ENCODE measurements at regions not wholly inside any gene's neighbourhood (a gene's known extent, or its start where the extent isn't known, plus 50 kb on each side); places are given as distances from the start of the nearest gene placed in this dataset.

DNA sequence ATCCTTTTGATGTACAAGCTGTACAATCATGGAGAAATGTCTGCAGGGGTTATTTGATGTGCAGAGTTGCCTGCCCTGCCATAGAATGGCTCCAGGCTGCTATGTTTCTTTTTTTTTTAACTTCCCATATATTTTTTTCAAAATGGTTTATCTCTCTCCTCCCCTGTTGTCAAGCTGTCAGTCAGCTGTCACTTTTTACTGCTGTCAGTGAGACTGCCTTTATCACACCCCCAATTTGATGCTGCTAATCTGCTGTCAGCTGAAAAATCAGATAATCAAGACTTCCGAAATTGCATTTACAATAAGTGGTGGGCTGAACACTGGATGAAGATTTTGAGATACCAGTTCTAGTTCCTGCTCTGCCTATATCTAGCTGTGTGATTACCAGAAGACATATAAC, 382.6 kb downstream of the ZEB2 start:
- TF ChIP-seq, protein P1, sequence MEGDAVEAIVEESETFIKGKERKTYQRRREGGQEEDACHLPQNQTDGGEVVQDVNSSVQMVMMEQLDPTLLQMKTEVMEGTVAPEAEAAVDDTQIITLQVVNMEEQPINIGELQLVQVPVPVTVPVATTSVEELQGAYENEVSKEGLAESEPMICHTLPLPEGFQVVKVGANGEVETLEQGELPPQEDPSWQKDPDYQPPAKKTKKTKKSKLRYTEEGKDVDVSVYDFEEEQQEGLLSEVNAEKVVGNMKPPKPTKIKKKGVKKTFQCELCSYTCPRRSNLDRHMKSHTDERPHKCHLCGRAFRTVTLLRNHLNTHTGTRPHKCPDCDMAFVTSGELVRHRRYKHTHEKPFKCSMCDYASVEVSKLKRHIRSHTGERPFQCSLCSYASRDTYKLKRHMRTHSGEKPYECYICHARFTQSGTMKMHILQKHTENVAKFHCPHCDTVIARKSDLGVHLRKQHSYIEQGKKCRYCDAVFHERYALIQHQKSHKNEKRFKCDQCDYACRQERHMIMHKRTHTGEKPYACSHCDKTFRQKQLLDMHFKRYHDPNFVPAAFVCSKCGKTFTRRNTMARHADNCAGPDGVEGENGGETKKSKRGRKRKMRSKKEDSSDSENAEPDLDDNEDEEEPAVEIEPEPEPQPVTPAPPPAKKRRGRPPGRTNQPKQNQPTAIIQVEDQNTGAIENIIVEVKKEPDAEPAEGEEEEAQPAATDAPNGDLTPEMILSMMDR (IDR thresholded peaks at IDR 0.05; ENCODE audit: extremely low read depth, missing control alignments): no peak
- no peak for DNase-seq (ENCODE audit: low spot score)

DNA sequence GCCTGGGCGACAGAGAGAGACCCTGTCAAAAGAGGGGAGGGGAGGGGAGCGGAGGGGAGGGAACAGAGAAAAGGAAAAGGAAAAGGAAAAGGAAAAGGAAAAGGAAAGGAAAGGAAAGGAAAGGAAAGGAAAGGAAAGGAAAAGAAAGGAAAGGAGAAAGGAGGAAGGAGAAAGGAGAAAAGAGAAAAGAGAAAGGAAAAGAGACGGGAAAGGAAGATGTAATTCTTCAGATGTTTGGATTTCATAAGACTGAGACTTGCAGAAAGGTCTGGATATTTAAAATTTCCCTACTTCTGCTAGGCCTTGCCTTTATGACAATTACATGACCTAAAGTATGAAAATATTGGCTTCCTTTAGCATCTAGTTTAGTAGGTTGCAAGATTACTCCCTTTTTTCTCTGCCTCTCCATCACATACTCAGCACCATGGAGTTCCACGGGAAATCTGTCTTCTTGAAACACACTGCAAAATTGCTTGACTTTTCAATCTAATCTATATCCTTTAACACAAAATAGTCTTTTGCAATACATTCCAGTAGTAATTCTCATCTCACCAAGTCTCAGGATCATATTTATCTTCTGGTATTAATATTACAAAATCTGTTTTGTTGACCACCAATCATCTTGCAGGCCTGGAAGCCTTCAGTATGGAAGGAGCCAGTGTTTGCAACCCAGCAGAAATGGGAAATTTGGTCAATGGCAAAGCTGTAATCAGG, 383.5 kb downstream of the ZEB2 start:
- TF ChIP-seq, protein P1 (IDR thresholded peaks at IDR 0.05; ENCODE audit: extremely low read depth, missing control alignments): no peak

DNA sequence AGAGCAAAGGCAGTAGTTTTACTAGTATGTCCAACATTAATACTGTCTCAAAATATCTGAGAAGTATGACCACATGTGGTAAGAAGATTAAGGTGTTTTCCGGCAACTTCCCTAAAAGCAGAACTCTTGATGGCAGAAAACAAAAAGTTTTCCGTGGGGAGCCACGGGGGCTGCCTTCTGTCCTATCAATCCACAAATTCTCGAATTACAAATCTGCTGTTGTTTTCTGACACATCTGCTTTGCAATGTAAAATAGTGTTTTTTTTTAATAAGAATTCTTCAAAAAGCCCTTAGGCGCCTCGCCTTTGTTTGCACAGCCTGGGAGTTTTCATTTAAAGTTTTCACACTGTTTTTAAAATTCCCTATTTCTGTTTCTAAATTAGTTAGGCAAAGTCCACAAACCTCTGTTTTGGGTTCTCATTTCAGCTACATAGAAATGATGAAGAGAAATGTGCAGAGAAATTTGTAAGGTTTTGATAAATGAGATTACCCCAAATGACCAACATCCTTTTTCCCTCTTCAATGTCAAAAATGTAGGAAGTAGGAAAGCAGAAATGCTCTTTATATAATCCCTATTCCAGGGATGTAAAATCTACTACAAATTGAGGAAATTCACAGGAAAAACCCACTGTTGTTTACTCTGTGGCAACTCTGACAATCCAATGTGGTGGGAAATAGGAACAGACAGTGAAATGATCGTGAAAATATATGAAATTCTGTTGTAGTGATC, 385.8 kb downstream of the ZEB2 start:
- no peak for DNase-seq (ENCODE audit: low spot score)
- TF ChIP-seq, protein P1 (IDR thresholded peaks at IDR 0.05; ENCODE audit: extremely low read depth, missing control alignments): no peak

More for the DNA sequence above, 383.5 kb downstream of the ZEB2 start:
- DNase-seq (ENCODE audit: low spot score): no peak

DNA sequence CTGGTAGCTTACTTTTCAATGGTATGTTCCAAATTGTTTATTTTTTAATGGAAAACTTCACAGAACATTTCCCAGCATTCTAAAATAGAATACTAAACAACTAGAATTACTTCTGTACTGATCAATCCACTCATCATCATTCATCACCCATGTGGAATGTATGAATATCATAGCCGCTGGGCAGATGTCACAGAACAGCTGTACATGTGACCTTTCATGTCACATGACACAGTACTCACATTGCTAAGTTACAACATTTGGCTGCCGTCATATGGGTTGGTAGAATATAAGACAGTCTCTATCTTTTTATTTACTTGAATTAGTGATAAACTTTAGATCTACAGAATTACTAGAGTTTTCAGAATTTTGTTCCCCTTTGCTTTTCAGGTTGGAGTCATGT, 387.6 kb downstream of the ZEB2 start:
- DNase-seq (ENCODE audit: low spot score): no peak
- TF ChIP-seq, protein P1 (IDR thresholded peaks at IDR 0.05; ENCODE audit: extremely low read depth, missing control alignments): no peak

DNA sequence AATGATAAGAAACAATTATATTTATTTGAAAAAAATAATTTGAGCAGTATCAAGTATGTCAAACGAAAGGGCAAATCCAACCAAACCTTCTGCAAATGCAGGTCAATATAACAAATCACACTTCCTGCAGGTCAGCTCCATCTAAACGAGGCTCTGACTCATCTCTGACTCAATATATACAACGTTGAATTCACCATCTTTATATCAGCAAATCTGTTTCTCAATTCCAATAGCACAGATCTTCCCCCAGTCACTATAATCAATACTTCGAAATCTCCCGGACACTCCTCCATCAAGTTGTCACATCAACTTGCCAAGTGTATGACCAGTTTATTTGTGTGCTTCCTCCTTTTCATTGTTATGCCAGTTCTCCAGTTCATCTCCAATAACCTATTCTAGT, 388.9 kb downstream of the ZEB2 start:
- DNase-seq (ENCODE audit: low spot score): no peak

DNA sequence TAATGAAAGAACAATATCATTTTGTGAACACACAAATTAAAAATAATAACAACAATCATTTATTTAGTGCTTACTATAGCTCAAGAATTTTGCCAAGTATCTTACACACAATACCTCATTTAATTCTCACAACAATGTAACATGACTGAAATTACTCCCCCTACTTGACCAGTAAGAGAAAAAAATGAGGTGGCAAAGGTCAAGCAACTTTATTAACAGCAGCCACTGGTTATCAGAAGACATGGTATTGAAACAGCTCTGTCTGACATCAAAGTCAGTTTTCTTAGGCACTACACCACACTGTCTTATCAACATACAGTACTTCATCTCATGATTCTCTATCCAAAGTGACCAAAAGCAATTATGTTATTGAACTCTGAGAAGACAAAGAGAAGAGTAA, 389.4 kb downstream of the ZEB2 start:
- TF ChIP-seq, protein P1 (IDR thresholded peaks at IDR 0.05; ENCODE audit: extremely low read depth, missing control alignments): no peak
- no peak for DNase-seq (ENCODE audit: low spot score)

More for the DNA sequence above, 388.9 kb downstream of the ZEB2 start:
- TF ChIP-seq, protein P1 (IDR thresholded peaks at IDR 0.05; ENCODE audit: extremely low read depth, missing control alignments): no peak

DNA sequence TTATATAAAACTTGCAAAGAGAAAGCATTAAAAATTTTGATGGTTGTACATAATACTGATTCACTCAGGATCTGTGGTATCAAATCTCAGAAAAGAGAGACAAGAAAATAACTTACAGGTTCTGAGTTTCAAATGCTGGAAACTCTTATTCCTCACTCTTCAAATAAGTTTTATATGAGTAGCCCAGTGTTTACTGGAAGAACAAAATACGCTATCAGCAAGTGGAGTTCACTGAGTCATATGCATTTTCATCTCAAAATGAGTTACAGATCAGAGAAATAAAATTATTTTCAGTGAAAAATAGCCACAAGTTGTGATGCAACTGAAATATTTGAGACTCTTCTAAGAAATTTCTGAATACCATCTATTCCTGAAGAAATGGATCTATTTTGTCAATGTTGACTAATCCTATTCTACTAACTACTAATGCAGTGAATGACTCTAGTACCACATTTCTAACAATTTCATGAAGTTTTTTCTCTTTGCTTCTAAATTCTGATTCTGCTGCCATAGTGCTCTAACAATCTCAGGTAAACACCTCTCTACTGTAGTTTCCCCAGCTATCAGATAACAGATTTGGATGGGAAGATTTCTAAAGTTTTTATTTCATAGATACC, 391.7 kb downstream of the ZEB2 start:
- DNase-seq (ENCODE audit: low spot score): no peak
- TF ChIP-seq, protein P1 (IDR thresholded peaks at IDR 0.05; ENCODE audit: extremely low read depth, missing control alignments): no peak

Data from GM20000 (cell line).